ENCODE measurements at regions not wholly inside any gene's neighbourhood (a gene's known extent, or its start where the extent isn't known, plus 50 kb on each side); places are given as distances from the start of the nearest gene placed in this dataset.
"Not testable (repeated sequence)": the region's sequence is repeated elsewhere in the genome, so short reads cannot be mapped to it uniquely, and the experiment has no call there.

DNA sequence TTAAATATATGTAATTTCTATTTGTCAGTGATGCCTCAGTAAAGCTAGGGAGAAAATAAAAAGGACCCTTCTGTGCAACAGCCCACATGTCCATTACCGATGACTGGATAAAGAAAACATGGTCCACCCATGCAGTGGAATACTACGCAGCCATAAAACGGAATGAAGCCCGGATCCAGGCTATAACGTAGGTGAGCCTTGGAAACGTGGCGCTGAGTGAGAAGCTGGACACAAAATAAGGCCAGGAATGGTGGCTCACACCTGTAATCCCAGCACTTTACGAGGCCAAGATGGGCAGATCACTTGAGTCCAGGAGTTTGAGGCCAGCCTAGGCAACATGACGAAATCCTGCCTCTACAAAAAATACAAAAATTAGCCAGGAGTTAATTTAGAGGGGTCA, 98.2 kb downstream of the CRLF3 start:
- TF ChIP-seq, protein P1, sequence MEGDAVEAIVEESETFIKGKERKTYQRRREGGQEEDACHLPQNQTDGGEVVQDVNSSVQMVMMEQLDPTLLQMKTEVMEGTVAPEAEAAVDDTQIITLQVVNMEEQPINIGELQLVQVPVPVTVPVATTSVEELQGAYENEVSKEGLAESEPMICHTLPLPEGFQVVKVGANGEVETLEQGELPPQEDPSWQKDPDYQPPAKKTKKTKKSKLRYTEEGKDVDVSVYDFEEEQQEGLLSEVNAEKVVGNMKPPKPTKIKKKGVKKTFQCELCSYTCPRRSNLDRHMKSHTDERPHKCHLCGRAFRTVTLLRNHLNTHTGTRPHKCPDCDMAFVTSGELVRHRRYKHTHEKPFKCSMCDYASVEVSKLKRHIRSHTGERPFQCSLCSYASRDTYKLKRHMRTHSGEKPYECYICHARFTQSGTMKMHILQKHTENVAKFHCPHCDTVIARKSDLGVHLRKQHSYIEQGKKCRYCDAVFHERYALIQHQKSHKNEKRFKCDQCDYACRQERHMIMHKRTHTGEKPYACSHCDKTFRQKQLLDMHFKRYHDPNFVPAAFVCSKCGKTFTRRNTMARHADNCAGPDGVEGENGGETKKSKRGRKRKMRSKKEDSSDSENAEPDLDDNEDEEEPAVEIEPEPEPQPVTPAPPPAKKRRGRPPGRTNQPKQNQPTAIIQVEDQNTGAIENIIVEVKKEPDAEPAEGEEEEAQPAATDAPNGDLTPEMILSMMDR (IDR thresholded peaks at IDR 0.05 in 8 of 11, conservative IDR thresholded peaks at IDR 0.05 in 3 of 11), result not testable (repeated sequence)
- not testable (repeated sequence) for TF ChIP-seq POLR2A, POLR2AphosphoS5 (IDR thresholded peaks at IDR 0.05)
